ENCODE measurements at regions not wholly inside any gene's neighbourhood (a gene's known extent, or its start where the extent isn't known, plus 50 kb on each side); places are given as distances from the start of the nearest gene placed in this dataset.

- ChIA-PET CTCF (interaction anchor here (0.6 to 0.7 kb wide), 2 partner anchors 52 to 190 kb away, joined by 10 to 13 read pairs; no protein-coding TSS in a partner anchor), POLR2A (interaction anchor here (0.6 kb wide), 1 partner anchor 66 kb away, joined by 4 read pairs; no protein-coding TSS in a partner anchor)
- no peak overlapping the region for H3K27ac ChIP-seq (ENCODE audit: low read depth, low read length)
- no peak for DNase-seq (ENCODE audit: low read depth, low spot score)
- TF ChIP-seq CTCF (IDR thresholded peaks at IDR 0.05; ENCODE audit: low read depth, low read length) = no peak
- H3K27me3 ChIP-seq (ENCODE audit: control insufficient read depth, insufficient read depth, low read length) = peaks cover 8% of the 10 kb centered on the region
- H3K4me3 ChIP-seq (ENCODE audit: low read depth, low read length) = no peak overlapping the region
- H3K9me3 ChIP-seq (ENCODE audit: control insufficient read depth, insufficient read depth, low read length) = no peaks in the 10 kb centered on the region; the same call in none of the 2 replicates
Observed at GRCh38 chr9:126033318-126033717, 286.1 kb downstream of the PBX3 start.

- H3K4me3 ChIP-seq (ENCODE audit: low read depth, low read length) = no peak overlapping the region
- DNase-seq (ENCODE audit: low read depth, low spot score) = no peak
- no peak for TF ChIP-seq CTCF (IDR thresholded peaks at IDR 0.05; ENCODE audit: low read depth, low read length)
- H3K27me3 ChIP-seq (ENCODE audit: control insufficient read depth, insufficient read depth, low read length) = peaks cover 12% of the 10 kb centered on the region
- no peak overlapping the region for H3K27ac ChIP-seq (ENCODE audit: low read depth, low read length)
- H3K9me3 ChIP-seq (ENCODE audit: control insufficient read depth, insufficient read depth, low read length) = no peaks in the 10 kb centered on the region; the same call in 1 of the 2 replicates
- ChIA-PET CTCF (interaction anchor here (0.6 kb wide), 1 partner anchor 52 kb away, joined by 10 read pairs; no protein-coding TSS in a partner anchor), POLR2A (interaction anchor here (0.6 kb wide), 1 partner anchor 67 kb away, joined by 4 read pairs; no protein-coding TSS in a partner anchor)
Observed at GRCh38 chr9:126033956-126034355, 286.8 kb downstream of the PBX3 start.

GRCh38 chr9:126036881-126037291 is 289.7 kb downstream of the PBX3 start:
- H3K27ac ChIP-seq (ENCODE audit: low read depth, low read length) = no peak overlapping the region
- DNase-seq (ENCODE audit: low read depth, low spot score) = no peak
- no peaks in the 10 kb centered on the region; the same call in 1 of the 2 replicates for H3K9me3 ChIP-seq (ENCODE audit: control insufficient read depth, insufficient read depth, low read length)
- H3K4me3 ChIP-seq (ENCODE audit: low read depth, low read length) = no peak overlapping the region
- POLR2A ChIA-PET = no interaction called here
- CTCF ChIA-PET = no interaction called here
- H3K27me3 ChIP-seq (ENCODE audit: control insufficient read depth, insufficient read depth, low read length) = peaks cover 19% of the 10 kb centered on the region
- TF ChIP-seq CTCF (IDR thresholded peaks at IDR 0.05; ENCODE audit: low read depth, low read length) = no peak

GRCh38 chr9:126038790-126039189 is 287.8 kb upstream of the MVB12B start:
- no peak for TF ChIP-seq CTCF (IDR thresholded peaks at IDR 0.05; ENCODE audit: low read depth, low read length)
- Histone ChIP-seq H3K9me3 (ENCODE audit: control insufficient read depth, insufficient read depth, low read length) (no peaks in the 10 kb centered on the region), H3K4me3 (ENCODE audit: low read depth, low read length) (no peak overlapping the region), H3K27me3 (ENCODE audit: control insufficient read depth, insufficient read depth, low read length) (peaks cover 16% of the 10 kb centered on the region), H3K27ac (ENCODE audit: low read depth, low read length) (peak overlapping the region; percentile 11)
- POLR2A ChIA-PET = no interaction called here
- CTCF ChIA-PET = no interaction called here
- DNase-seq (ENCODE audit: low read depth, low spot score) = no peak

- Histone ChIP-seq H3K9me3 (ENCODE audit: control insufficient read depth, insufficient read depth, low read length) (peaks cover 10% of the 10 kb centered on the region; the same call in 1 of the 2 replicates), H3K4me3 (ENCODE audit: low read depth, low read length) (no peak overlapping the region), H3K27ac (ENCODE audit: low read depth, low read length) (no peak overlapping the region), H3K27me3 (ENCODE audit: control insufficient read depth, insufficient read depth, low read length) (peaks cover 24% of the 10 kb centered on the region)
- no peak for DNase-seq (ENCODE audit: low read depth, low spot score)
- POLR2A ChIA-PET = no interaction called here
- TF ChIP-seq CTCF (IDR thresholded peaks at IDR 0.05; ENCODE audit: low read depth, low read length) = no peak
- CTCF ChIA-PET = no interaction called here
Observed at GRCh38 chr9:126043681-126044080, 282.9 kb upstream of the MVB12B start.

Measured in AG04450 (cell line).